ENCODE measurements at regions not wholly inside any gene's neighbourhood (a gene's known extent, or its start where the extent isn't known, plus 50 kb on each side); places are given as distances from the start of the nearest gene placed in this dataset.

GRCh38 chr9:80561526-80561925 is 989.8 kb downstream of the TLE4 start:
- TF ChIP-seq CTCF (IDR thresholded peaks at IDR 0.05; ENCODE audit: poor library complexity): no peak
- no peak for TF ChIP-seq EZH2phosphoT487 (IDR thresholded peaks at IDR 0.05; ENCODE audit: low read depth, severe bottlenecking, unreplicated experiment)
- TF ChIP-seq EZH2 (IDR thresholded peaks at IDR 0.05; ENCODE audit: borderline replicate concordance): no peak

Data from hepatocyte (in vitro differentiated cells).